Large intestine (tissue), 3 donors: ENCODE measurements at regions not wholly inside any gene's neighbourhood (a gene's known extent, or its start where the extent isn't known, plus 50 kb on each side); places are given as distances from the start of the nearest gene placed in this dataset.

Experiments used
- DNase-seq, 2 donors: peaks; one replicate each; pipeline versions ENCODE4 v3.0.0 to v3.0.0-alpha.2; 2013
- H3K27ac ChIP-seq: one replicate; pipeline ENCODE4 v1.5.1; 2013; ENCODE audit warnings: low read length
- H3K27me3 ChIP-seq: 2 replicates; pipeline ENCODE4 v1.6.1; 2013; ENCODE audit warnings: low read length; ENCODE audit not compliant: control insufficient read depth, insufficient read depth
- H3K36me3 ChIP-seq: 2 replicates; pipeline ENCODE4 v1.6.1; 2013; ENCODE audit warnings: low read length; ENCODE audit not compliant: control insufficient read depth, insufficient read depth
- H3K4me1 ChIP-seq: one replicate; pipeline ENCODE4 v1.6.1; 2013; ENCODE audit warnings: low read length; ENCODE audit not compliant: control insufficient read depth, insufficient read depth
- H3K4me3 ChIP-seq: one replicate; pipeline ENCODE4 v1.5.1; 2013; ENCODE audit warnings: low read length
- H3K9me3 ChIP-seq: one replicate; pipeline ENCODE4 v1.6.1; 2013; ENCODE audit warnings: mild to moderate bottlenecking, low read depth, low read length, moderate library complexity; ENCODE audit not compliant: control insufficient read depth
- WGBS: methylation state at CpG from one replicate; pipeline ENCODE4 v1.1.5; 2013; ENCODE audit warnings: low lambda C conversion rate; ENCODE audit not compliant: insufficient coverage; 5-methylcytosine and 5-hydroxymethylcytosine counted together

GRCh38 chr20:55755861-55756260, 249.5 kb downstream of the CBLN4 start:
- no peaks in the 10 kb centered on the region for H3K36me3 ChIP-seq
- DNase-seq, result no peak
- H3K9me3 ChIP-seq, result no peaks in the 10 kb centered on the region
- H3K27me3 ChIP-seq, result no peaks in the 10 kb centered on the region
- no peak overlapping the region for H3K4me3 ChIP-seq
- H3K4me1 ChIP-seq, result no peaks in the 10 kb centered on the region
- WGBS, result 80% methylated on average over 1 of the region's 3 CpGs
- H3K27ac ChIP-seq, result no peak overlapping the region

GRCh38 chr20:55755411-55755810, 249.9 kb downstream of the CBLN4 start:
- H3K4me1 ChIP-seq, result no peaks in the 10 kb centered on the region
- H3K9me3 ChIP-seq, result no peaks in the 10 kb centered on the region
- WGBS, result 92% methylated on average over 5 of the region's 5 CpGs
- no peaks in the 10 kb centered on the region for H3K36me3 ChIP-seq
- no peak for DNase-seq
- H3K27me3 ChIP-seq, result no peaks in the 10 kb centered on the region
- H3K27ac ChIP-seq, result no peak overlapping the region
- no peak overlapping the region for H3K4me3 ChIP-seq

- DNase-seq, result no peak
- H3K4me1 ChIP-seq, result no peaks in the 10 kb centered on the region
- no peak overlapping the region for H3K4me3 ChIP-seq
- no peak overlapping the region for H3K27ac ChIP-seq
- 71% methylated on average over 1 of the region's 1 CpG for WGBS
- no peaks in the 10 kb centered on the region for H3K9me3 ChIP-seq
- H3K27me3 ChIP-seq, result no peaks in the 10 kb centered on the region
- no peaks in the 10 kb centered on the region for H3K36me3 ChIP-seq
Measured at GRCh38 chr20:55746723-55747122, 258.6 kb downstream of the CBLN4 start.

DNA sequence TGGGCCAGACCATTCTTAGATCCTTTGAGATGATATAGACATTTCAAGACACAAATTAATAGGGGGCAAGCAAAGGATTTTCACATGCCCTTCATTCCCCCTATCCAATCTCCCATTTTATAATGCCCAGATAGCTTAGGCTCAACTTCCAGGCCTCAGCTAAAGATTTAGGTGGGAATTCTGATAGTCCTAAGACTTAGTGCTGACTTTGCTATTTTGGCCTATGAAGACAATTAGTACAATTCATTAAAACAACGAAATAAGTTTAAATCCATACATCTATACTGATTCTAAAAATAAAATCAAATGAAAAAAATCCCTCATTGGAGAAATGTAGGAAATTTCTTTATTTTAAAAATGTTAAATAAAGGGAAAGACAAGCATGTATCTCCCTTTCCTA, 259.5 kb downstream of the CBLN4 start:
- no peak for DNase-seq
- Histone ChIP-seq H3K27me3 (no peaks in the 10 kb centered on the region), H3K9me3 (no peaks in the 10 kb centered on the region), H3K4me3 (no peak overlapping the region), H3K4me1 (no peaks in the 10 kb centered on the region), H3K36me3 (no peaks in the 10 kb centered on the region), H3K27ac (no peak overlapping the region)
- WGBS, result no CpG with 5 or more reads among the region's 1 CpG

- no peaks in the 10 kb centered on the region for H3K9me3 ChIP-seq
- H3K27me3 ChIP-seq, result no peaks in the 10 kb centered on the region
- H3K36me3 ChIP-seq, result no peaks in the 10 kb centered on the region
- no peak overlapping the region for H3K27ac ChIP-seq
- no peak overlapping the region for H3K4me3 ChIP-seq
- DNase-seq, result no peak
- H3K4me1 ChIP-seq, result no peaks in the 10 kb centered on the region
- no CpG with 5 or more reads among the region's 10 CpGs for WGBS
Measured at GRCh38 chr20:55744896-55745295, 260.4 kb downstream of the CBLN4 start.

GRCh38 chr20:55741801-55742200, 263.5 kb downstream of the CBLN4 start:
- 100% methylated on average over 2 of the region's 3 CpGs for WGBS
- Histone ChIP-seq H3K27ac (no peak overlapping the region), H3K9me3 (no peaks in the 10 kb centered on the region), H3K4me3 (no peak overlapping the region), H3K27me3 (no peaks in the 10 kb centered on the region), H3K36me3 (no peaks in the 10 kb centered on the region), H3K4me1 (no peaks in the 10 kb centered on the region)
- no peak for DNase-seq

- 79% methylated on average over 3 of the region's 8 CpGs for WGBS
- no peak for DNase-seq
- Histone ChIP-seq H3K9me3 (no peaks in the 10 kb centered on the region), H3K4me3 (no peak overlapping the region), H3K27me3 (no peaks in the 10 kb centered on the region), H3K27ac (no peak overlapping the region), H3K36me3 (no peaks in the 10 kb centered on the region), H3K4me1 (no peaks in the 10 kb centered on the region)
Measured at GRCh38 chr20:55740076-55740475, 265.2 kb downstream of the CBLN4 start.

- H3K27ac ChIP-seq, result no peak overlapping the region
- no peaks in the 10 kb centered on the region for H3K4me1 ChIP-seq
- no peak for DNase-seq
- H3K4me3 ChIP-seq, result no peak overlapping the region
- H3K27me3 ChIP-seq, result no peaks in the 10 kb centered on the region
- no CpG with 5 or more reads among the region's 4 CpGs for WGBS
- no peaks in the 10 kb centered on the region for H3K9me3 ChIP-seq
- H3K36me3 ChIP-seq, result no peaks in the 10 kb centered on the region
Measured at GRCh38 chr20:55730321-55730720, 275.0 kb downstream of the CBLN4 start.

GRCh38 chr20:55714736-55715135, 290.6 kb downstream of the CBLN4 start:
- H3K4me3 ChIP-seq, result no peak overlapping the region
- H3K27ac ChIP-seq, result no peak overlapping the region
- no peaks in the 10 kb centered on the region for H3K27me3 ChIP-seq
- H3K9me3 ChIP-seq, result no peaks in the 10 kb centered on the region
- no peaks in the 10 kb centered on the region for H3K4me1 ChIP-seq
- 96% methylated on average over 3 of the region's 6 CpGs for WGBS
- no peaks in the 10 kb centered on the region for H3K36me3 ChIP-seq
- no peak for DNase-seq

- DNase-seq, result no peak
- Histone ChIP-seq H3K4me3 (no peak overlapping the region), H3K27ac (no peak overlapping the region), H3K36me3 (no peaks in the 10 kb centered on the region), H3K27me3 (no peaks in the 10 kb centered on the region), H3K9me3 (no peaks in the 10 kb centered on the region), H3K4me1 (no peaks in the 10 kb centered on the region)
Measured at GRCh38 chr20:55714082-55714481, 291.2 kb downstream of the CBLN4 start.

DNA sequence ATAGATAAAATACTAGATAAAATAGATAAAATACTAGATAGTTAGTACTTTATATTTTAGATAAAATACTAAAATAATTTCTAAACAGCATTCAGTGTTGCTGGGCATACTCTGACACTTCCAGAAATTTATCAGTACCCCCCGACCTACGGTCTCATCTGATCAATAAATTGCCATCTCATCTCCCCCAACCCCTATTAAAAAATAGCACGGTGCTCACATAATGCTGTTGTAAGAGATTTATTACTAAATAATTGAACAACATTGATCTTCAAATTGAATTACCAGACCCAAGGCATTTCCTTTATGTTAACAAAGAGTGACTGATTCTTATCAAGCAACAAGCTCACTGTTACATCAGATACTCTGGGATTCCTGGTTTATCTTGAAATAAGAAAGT, 300.9 kb downstream of the CBLN4 start:
- H3K4me3 ChIP-seq, result no peak overlapping the region
- H3K9me3 ChIP-seq, result no peaks in the 10 kb centered on the region
- WGBS, result 90% methylated on average over 2 of the region's 3 CpGs
- H3K36me3 ChIP-seq, result no peaks in the 10 kb centered on the region
- no peaks in the 10 kb centered on the region for H3K4me1 ChIP-seq
- DNase-seq, result no peak
- no peak overlapping the region for H3K27ac ChIP-seq
- H3K27me3 ChIP-seq, result no peaks in the 10 kb centered on the region
